GM18520 (cell line): ENCODE measurements at regions not wholly inside any gene's neighbourhood (a gene's known extent, or its start where the extent isn't known, plus 50 kb on each side); places are given as distances from the start of the nearest gene placed in this dataset.
"Not testable (repeated sequence)": the region's sequence is repeated elsewhere in the genome, so short reads cannot be mapped to it uniquely, and the experiment has no call there.

Experiments used
- ATAC-seq: cut with Tn5 transposase; IDR thresholded peaks from one replicate; pipeline ENCODE4 v1.9.1; 2021; ENCODE audit not compliant: unreplicated experiment

DNA sequence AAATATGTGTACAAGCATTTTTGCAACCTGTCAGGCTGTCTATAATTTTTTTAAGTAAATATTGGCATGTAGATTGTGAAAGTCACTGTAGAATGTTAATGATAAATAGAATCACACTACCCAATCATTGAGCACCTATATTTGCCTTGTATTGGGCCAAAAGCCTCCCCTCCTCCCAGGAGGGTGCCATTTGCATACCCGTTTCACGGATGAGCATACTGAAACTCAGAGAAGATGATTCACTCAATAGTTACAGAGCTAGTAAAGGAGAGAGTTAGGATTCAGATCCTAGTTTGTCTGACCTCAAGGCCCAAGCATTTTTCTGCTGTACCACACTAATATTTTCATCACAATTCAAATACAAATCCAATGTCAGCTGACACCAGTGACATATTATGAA lies 299.7 kb upstream of the CDH11 start:
- ATAC-seq: no peak

- ATAC-seq: no peak
Measured at GRCh38 chr16:65418435-65418834, 296.6 kb upstream of the CDH11 start.

DNA sequence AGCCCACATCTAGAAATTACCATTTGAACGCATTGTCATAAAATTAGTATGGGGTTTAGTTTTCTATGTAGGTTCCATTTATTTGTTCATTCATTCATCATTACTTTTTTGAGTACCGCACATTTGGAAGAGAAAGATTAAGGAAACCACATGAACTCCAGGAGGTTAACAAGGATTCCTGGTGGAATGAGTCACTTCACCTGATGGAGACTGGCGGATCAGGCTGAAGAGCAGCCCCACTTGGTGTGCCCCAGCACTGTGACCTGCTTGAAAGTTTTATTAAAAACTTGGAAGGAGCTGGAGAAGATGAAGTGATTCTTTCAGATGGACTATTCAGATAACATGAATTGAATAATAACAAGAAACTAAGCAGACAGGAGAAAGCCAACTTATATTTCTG lies 293.6 kb upstream of the CDH11 start:
- ATAC-seq: no peak

DNA sequence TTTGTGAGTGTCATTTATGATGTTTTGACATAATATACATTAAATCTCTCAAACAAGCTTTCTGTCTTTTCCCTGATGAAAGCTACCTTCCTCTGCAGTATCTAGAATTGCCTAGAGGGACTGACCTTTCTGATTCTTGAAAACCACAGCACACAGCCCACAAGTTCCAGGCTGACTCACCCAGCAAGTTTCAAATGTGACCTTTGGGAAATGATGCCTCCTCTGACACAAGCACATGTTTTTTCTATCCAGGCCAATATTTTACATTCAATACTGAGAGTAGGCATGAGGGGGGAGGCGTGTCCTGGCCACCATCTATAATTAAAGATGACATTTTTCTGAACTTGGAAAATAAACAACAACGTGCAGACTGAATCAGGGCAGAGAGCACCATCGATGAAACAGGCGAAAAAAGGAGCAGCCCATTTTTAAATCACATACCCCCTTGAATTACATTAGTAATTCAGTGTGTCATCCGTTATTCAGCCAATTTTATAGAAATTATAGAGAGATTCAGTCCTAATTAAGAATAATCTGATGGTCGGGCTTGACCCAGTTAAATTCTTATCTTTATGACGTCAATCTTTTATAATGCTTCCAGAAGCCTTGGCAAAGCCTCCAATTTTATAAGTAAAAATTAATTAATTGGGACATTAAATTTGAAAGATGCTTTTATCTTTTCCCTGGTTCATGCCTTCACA lies 292.6 kb upstream of the CDH11 start:
- ATAC-seq: no peak

- no peak for ATAC-seq
Measured at GRCh38 chr16:65413861-65414260, 292.0 kb upstream of the CDH11 start.

GRCh38 chr16:65410801-65411200 lies 288.9 kb upstream of the CDH11 start:
- ATAC-seq: no peak

DNA sequence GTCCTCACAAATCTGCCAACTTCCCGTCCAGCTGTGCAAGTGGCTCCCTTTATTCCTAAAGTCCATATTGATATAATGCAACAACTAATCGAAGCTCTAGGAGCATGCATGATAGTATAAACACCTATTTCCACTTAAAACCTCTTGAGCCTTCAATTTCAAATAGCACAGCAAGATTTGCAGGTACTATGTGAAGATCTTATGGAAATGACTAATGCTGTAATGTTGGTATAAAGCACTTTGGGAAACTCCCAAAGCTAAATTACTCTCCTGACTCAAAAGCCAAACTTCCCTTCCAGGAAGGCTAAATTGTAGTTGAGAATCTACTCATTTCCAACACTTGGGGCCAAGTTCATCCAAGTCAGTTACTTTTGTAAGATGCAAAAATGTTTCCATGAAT lies 287.6 kb upstream of the CDH11 start:
- ATAC-seq: no peak

- no peak for ATAC-seq
Measured at GRCh38 chr16:65406933-65407332, 285.1 kb upstream of the CDH11 start.

DNA sequence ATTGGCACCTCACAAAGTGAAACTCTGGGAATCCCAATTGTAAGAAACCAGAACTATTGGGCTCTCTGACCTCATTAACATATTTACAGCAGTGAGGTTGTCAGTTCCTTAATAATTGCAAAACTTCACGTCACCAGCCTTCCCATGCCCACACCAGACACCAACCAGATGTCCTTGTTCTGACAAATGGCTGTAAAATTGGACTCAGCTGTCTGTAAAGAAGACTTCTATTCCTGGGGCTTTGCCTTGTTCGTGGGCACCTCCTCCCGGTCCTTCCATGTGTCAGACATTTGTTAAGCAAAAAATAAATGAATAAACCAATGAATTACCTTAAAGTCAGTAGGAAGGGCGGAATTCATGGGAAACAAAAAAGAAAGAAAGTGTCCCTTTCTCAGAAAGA lies 284.3 kb upstream of the CDH11 start:
- ATAC-seq: no peak

- ATAC-seq: no peak
Measured at GRCh38 chr16:65394281-65394680, 272.4 kb upstream of the CDH11 start.

DNA sequence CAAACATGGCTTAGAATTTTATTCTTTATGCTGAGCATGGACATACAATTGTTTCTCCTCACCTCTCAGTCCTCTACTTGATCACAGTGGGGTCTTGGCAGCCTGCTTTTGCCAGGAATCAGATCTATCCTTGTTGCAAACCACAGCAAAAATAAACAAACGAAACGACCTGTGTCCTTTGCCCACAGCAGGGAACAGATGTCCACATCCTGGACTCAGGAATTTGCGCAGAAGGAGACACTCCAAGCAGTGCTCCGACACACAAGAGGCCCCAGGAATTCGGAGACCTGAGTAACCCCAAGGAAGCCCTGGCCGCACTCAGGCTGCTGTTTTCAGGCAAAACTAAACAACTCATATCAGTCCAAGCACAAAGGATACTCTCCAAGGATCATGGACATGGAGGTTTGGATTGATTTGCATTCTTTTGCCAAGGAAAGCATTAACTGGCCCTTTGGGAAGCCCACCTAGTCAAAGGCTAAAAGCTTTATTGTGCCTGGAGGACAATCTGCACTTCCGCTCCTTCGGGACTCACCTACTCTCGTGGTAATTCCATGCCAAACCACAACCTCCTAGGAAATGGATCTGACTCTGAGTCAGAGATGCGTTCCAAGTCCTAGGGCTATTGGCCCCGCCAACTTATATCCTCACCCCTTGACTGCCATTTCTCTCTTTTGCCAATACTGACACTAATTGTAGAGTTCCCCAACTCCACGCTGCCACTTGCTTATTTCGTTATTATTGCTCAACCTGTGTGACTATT lies 271.1 kb upstream of the CDH11 start:
- ATAC-seq: no peak

- no peak for ATAC-seq
Measured at GRCh38 chr16:65388592-65388991, 266.7 kb upstream of the CDH11 start.

- no peak for ATAC-seq
Measured at GRCh38 chr16:65386672-65387071, 264.8 kb upstream of the CDH11 start.

- ATAC-seq: no peak
Measured at GRCh38 chr16:65384441-65384840, 262.6 kb upstream of the CDH11 start.

DNA sequence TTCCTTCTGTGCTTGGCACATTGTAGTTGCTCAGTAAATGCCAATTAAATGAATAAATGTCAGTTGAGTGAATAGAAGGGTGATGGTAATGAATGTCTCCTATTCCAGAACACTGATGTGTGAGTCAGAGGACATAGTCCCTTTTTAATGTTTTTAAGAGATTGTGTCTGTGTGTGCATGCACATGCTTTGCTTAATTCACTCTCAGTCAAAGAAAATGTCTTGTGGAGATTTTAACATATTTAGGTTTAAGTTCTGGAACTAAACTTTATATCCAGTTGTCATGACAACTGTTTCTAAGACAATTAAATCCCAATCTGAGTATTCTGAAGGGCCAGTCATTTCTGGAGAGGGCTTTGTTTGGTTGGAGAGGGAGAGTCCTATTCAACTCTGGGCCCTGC lies 255.3 kb upstream of the CDH11 start:
- ATAC-seq: no peak

DNA sequence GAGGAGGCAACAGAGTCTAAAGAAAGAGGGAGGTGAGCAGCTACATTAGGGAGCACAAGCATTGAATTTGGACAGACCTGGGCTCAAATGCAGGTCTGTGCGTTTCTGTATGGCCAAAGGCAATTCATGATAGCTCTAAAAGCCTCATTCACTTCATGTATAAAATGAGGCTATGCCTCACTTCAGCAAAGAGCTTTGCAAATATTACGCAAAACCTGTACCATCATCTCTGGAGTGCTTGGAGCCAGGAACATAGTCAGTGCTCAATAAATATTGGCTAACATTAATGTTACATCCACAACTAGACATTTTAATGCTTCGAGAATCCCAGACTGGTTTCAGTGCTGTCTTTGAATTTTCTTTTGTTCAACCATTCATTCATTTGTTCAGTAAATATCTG lies 254.7 kb upstream of the CDH11 start:
- ATAC-seq: no peak

- no peak for ATAC-seq
Measured at GRCh38 chr16:65375651-65376050, 253.8 kb upstream of the CDH11 start.

GRCh38 chr16:65373097-65373496 lies 251.2 kb upstream of the CDH11 start:
- no peak for ATAC-seq

- no peak for ATAC-seq
Measured at GRCh38 chr16:65372171-65372570, 250.3 kb upstream of the CDH11 start.

GRCh38 chr16:65365732-65366715 lies 244.2 kb upstream of the CDH11 start:
- no peak for ATAC-seq

- ATAC-seq: not testable (repeated sequence)
Measured at GRCh38 chr16:65356721-65357120, 234.9 kb upstream of the CDH11 start.
